ENCODE measurements at regions not wholly inside any gene's neighbourhood (a gene's known extent, or its start where the extent isn't known, plus 50 kb on each side); places are given as distances from the start of the nearest gene placed in this dataset.

Small RNAs in the stretch of these regions (small RNA-seq; reads per million reads assigned to genes)
- 0 reads per million in 4 donors for gene RF00019
